Hepatic stellate cell (primary cell): ENCODE measurements at regions not wholly inside any gene's neighbourhood (a gene's known extent, or its start where the extent isn't known, plus 50 kb on each side); places are given as distances from the start of the nearest gene placed in this dataset.
A peak's percentile ranks its signal among the peaks of the same experiment; 100 is the strongest.

Experiments used
- DNase-seq: peaks from one replicate; pipeline ENCODE4 v3.0.0; 2011; ENCODE audit warnings: low spot score

DNA sequence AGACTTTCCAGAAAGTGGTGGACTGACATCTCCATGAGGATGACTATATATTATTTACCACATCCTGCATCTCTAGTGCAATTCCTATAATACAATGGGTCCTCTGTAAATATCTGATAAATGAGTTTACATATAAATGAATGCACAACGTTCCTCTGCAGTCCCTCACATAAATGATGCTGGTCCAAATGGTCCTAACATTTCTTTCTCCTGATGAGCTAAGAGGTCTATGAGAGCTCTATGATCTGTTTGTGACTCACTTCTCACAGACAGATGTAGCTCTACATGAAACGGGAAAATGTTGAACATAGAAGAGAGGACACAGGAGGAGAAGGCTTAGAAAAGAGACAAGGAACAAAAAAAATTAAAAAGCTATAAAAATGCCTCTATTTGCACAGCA is 201.2 kb upstream of the PIK3C3 start:
- DNase-seq = no peak

DNA sequence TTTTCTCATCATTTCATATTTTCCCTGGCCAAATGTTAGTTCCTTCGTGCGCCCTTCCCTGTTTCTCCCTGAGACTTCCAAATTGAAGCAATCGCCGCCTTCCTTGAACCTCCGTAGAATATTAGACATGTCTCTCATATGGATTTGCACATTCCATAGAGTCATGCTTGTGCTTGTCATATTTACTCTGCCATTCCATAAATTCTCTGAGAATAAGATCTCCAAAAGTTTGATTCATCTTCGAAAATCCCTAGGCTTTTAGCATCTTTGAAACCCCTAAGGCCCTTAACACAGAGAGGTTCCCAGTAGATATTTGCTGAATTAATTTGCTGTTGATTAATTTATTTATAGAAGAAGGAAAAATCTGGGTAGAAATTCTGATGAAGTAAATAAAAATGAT is 202.2 kb upstream of the PIK3C3 start:
- no peak for DNase-seq

DNA sequence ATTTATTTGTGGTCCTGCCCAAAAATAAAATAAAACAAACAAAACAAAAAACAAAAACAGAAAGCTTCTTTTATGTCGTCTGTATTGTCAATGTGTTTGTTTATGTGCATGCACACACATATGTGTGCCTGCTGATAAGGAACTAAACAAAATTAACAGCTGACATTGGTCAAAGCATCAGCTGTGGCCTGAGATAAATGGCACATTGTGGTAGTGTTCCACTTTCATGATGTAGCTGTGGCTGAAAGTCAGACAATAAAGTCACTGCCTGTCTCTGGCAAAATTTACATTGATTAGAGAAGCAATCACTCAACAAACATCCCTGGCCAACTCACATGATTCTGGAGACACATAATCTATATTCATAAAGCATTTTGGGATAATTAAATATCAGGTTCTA is 203.4 kb upstream of the PIK3C3 start:
- no peak for DNase-seq

DNA sequence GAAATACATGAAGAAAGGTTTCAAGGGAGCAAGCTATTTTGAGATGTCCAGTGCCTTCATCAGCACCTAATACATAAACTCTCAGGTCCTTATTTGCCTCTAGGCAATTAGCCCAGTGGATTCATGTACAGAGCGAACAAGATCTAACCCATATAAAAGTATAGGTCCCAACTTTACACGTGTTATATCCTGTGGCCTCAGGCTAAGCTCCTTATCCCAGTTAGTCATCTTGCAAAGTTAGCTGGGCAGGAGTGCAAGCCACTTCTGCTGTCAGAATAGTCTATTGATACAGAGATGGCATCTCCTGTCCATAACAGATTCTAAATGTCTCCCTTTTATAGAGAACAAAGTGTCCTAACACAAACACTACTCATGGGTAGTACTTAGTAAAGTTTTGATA is 203.9 kb upstream of the PIK3C3 start:
- DNase-seq = no peak

DNA sequence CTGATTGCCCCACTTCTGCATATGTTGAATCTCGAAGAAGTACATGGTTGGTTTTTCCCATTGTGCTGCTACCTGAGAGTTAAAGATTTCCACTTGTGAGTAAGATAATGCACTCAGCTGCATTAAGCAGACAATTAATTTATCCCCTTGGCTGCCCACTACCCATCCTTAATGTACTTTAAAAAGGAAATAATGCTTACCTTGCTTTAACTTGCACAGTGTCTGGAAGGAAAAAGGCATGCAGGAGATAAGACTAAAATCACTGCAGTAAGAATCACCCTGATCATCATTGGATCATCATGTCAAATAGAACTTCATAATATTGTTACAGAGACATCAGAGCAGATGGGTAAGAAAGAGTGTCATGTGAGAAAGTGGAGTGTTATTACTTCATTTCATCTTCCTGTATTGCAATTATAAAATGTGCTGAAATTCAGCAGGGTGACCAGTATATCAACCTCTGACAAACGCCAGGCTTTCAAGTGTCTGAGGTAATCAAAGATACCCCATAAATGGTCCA is 207.3 kb upstream of the PIK3C3 start:
- no peak for DNase-seq

DNA sequence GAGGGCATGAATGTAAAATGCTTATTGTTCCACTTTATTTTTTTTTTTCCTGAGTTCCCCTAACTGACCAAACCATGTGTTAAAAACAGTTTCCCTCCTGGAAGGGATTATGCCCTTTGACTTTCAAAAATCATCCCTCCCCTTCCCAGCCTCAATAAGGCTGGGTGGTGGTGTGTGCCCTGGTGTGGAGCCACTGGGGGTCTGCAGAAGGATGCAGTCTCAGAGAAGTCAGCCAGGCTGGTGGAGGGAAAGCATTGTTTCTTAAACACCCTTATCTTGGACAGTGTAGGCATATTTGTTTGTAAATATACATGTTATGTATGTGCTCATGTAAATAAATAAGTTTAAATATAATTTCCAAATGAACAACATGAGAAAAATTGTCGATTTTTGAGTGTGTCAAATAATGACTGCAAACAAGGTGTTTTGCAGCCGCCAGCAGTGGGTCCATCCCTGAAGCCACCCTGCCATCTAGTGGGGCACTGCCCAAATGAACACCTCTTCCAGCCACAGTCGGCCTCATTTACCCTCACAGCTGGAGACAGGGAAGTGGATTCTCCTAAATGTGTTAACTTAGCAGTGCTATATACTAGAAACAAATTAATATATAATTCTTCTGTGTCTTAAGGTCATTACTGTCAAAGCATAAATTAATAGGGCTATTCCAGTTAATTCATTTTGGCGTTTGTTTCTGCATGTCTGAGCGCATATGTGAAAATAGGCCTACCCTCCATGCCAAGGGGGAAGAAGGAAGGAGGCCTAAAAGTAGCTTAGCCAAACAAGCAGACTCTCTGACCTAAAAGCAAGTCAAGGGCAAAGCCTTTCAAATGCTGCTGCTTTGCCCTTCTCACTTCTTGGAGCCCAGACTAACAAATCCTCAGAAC is 209.6 kb upstream of the PIK3C3 start:
- DNase-seq = peak; percentile 5

DNA sequence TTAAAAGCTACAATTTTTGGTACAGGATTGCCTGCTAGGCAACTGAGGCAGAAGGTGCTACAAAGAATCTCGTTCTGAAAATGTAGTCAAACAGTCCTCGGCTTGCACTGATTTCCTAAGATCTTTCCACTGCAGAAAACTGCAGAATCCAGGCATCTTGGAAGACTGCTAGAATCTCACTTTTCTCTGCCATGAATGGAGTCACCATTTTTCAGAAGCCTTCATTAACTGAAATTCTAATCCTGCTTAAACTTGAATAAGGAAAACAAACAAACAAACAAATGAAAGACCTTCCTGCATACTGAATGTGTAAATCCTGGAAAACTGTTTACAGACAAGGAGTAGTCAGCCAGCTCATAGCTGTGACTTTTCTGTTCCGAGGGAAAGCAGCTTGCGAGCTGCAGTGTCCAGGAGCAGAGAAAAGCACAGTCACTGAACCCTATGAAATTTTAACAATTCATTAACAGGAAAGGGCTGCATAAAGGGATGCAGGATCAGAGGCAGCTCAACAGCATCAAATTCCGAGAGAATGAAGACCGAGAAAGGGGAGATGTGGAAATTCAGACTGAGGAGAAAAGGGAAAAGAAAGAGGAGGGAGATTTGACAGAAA is 210.5 kb upstream of the PIK3C3 start:
- DNase-seq = no peak

DNA sequence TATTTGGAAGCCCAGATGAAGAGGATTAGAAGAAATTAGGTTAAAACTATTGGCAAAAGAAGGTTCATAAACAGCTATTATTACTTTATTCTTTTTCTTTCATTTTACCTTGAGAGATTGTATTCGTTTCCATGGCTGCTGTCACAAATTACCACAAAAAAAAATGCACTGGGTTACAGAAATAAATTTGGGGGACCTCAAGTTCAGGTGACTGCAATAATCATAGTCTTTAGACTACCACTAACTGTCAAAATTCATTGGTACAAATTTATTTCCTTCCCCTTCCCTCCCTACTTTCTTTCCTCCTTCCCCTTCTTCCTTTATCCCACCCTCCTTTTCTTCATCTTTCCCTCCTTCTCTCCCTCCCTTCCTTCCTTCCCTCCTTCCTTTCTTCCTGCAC is 217.8 kb upstream of the PIK3C3 start:
- DNase-seq = no peak

DNA sequence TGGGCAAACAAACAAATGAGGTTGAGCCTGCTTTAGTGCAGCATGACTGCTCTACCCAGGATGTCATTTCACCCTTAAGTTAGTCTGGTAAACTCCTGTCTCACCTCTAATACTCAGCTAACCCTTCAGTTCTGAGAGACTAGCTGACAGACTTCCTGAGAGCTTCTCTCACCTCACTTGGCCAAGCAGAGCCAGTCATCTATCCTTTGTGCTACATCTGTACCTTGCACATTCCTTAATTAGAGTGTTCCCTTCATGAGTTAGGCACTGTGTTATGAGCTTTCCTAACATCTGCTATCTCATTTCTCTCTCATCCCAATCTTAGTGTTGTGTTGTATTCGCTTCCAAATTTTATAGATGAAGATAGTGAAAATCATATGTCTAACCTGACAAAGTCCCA is 220.1 kb upstream of the PIK3C3 start:
- DNase-seq = no peak

DNA sequence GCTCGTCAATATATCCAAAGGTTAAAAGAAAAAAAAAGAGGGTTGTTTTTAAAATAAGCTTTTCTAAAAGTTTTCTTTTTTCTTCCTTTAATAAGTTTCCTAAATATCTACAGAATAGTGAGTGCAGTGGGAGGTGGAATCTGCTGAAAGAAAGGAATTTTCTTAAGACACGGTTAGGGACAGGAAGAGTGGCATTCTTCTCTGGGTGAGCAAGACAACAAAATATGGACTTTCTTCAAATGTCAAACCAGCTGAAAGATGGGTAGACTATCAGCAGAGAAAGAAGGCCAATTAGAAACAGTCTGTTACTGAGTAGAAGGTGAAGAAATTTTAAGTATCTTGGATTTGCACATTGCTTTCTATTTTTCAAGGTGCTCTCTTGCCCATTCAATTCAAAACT is 222.7 kb upstream of the PIK3C3 start:
- DNase-seq = no peak

DNA sequence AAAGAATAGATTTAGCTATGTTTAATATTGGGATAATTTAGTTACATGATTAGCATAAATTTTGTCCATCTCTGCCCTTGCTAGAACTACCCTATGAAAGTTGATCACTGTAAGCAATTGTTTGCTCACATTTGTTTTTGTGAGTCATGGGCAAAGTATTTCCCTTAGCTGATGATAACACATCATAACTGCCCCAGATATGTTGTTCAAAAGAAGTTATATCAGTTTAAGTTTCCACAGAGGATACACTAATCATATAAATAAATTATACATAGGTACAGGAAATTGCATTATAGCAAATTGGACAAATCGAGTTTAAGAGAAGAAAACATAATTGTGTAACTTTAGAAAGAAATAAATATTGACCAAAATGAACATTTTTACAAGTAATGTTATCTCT is 223.2 kb upstream of the PIK3C3 start:
- DNase-seq = no peak

DNA sequence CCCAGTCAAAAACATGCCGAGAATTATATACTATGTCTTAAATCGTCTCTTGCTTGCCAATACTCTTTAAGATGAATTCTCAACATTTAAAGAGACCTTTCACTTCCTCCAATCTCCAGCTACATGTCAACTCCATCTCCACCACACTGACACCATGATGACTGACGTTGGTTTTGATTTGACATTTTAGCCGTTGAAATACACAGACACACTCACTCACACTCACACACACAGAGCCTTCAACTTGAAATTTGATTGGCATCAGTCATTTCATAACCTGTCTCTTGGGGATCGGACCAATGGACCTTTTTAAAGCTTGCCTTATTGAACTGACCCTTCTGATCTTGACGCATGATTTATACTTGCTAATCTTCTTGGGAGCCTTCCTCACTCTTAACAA is 230.8 kb upstream of the PIK3C3 start:
- DNase-seq = no peak

DNA sequence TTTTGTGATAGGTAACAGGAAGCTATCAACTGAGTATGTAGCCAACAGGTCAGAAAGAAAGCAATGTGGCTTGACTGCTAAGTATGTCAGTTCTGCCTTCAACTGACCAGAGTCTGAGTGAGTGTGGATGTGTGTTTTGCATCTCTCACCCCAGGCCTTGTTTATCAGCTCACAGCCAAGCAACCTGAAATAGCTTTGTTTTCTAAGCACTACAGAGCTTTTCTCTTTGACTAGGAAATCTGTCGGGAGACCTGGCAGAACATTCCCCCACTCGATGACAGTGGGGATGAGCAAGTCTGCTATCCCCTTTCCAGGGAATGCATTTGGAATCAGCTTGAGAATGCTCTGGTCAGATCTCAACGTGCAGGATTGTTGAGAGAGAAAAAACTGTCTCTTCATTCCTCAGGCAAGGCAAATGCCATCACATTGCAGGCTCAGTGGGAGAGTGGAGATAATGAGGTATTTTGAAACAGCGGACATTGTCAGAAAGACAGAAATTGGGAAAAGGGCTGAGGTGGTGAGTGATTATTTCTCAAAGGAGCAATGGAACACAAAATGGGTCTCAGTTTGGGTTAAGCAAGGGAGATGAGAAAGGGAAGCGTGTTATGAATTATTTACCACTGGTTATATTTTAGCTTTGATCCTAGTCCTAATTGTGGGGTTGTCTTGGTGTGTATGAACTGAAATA is 233.8 kb upstream of the PIK3C3 start:
- no peak for DNase-seq

DNA sequence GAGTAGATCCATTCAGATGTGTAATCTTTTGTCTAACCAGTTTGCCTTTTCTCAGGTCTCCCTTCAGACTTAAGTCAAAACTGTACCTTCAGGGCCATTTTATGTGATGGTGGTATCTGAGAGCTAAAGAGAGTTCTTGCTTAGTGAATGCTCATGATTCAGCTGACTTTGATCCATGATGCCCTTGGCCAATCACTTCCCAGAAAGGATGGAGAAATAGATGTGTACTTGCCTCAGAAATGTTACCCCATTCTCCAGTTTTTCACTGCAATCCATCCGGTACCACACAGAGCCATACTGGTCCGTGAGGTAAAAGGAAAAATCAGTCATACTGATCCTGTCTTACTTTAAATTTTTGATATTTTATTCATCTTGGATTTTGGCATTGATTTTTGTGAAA is 234.8 kb upstream of the PIK3C3 start:
- DNase-seq = no peak

DNA sequence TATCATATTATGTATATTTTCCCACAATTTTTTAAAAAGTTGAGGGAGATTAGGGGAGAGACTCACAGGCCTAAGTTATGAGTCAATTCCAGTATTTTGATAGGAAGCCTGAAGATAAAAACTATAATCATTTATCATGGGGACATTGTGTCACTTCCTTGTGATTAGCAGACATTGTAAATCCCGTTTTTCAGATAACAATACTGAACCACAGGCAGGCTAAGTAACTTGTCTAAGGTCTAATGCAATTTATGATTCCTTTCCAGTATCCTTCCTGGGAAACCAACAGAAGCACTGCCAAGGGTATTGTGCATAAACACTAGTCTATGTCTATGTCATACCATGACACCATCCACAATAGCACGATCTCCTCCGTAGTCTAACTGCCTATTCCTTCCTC is 235.2 kb upstream of the PIK3C3 start:
- DNase-seq = no peak

DNA sequence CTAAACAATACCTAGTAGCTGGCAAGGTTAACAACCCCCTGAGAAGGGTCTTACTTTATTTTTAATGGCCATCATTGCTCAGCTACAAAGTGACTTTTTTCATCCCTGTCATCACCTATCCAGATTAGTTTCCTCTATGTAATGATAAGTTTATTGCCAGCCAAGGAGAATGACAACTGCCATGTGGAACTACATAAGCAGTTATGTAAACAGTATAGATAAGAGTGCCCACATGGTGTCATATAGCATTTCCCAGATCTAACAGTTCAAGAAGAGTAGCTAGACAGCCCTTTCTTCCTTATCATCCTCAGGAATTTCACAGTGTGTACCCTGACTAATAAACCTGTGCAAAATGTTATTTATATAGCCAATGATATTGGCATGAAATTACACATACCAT is 240.2 kb upstream of the PIK3C3 start:
- DNase-seq = no peak

DNA sequence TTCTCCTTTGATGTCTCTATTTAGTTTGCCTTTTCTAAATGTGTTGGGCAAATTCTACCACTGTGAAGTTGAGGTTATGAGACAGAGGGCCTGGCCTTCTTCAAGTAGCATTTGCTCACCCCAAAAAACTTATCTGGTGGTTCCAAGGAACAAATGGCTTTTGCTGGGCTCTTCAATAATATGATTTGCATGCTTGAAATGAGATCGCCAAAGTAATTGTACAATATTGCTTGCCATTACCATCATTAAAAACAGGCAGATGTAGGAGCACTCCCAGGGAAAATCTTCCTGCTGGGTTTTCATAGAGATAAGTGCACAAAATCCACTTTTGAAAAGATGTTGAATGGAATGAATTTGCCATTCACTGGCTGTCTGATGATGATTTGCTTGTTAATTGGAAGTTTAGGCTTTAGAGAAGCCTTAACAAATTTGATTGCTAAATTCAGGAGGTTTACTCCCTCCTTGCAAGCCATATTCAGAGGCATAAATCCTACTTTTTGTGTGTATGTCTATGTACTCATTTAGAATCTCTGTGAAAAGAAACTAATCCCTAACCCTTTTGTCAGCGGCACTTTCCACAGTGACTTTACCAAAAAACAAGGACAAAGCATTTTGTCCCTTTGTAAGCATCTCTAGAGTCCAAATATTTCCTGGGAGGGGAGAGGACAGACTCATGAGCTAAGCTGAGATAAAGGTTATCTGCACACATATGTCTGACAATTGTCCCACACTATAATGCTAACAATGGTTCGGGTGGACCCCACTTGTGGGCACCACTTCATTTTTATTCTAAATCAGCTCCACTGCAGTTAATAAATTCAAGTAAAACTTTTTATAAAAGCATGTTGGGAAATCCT is 240.8 kb upstream of the PIK3C3 start:
- no peak for DNase-seq

DNA sequence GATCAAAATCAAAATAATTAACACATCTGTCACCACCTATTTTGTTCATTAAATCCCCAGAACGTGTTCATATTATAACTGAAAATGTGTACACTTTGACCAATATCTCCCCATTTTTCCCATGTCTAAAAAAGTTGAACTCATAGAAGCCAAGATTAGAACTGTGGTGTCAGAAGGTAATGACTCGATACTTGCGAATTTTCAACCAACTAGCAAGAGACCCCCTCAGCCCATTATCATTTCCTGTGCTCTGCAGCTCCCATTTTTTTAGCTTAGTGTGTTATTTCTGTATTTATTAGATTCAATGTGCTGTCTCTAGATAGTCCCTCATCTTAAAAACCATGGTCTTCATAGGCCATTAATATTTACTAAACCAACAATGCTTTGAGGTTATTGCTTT is 248.7 kb upstream of the PIK3C3 start:
- DNase-seq = no peak

DNA sequence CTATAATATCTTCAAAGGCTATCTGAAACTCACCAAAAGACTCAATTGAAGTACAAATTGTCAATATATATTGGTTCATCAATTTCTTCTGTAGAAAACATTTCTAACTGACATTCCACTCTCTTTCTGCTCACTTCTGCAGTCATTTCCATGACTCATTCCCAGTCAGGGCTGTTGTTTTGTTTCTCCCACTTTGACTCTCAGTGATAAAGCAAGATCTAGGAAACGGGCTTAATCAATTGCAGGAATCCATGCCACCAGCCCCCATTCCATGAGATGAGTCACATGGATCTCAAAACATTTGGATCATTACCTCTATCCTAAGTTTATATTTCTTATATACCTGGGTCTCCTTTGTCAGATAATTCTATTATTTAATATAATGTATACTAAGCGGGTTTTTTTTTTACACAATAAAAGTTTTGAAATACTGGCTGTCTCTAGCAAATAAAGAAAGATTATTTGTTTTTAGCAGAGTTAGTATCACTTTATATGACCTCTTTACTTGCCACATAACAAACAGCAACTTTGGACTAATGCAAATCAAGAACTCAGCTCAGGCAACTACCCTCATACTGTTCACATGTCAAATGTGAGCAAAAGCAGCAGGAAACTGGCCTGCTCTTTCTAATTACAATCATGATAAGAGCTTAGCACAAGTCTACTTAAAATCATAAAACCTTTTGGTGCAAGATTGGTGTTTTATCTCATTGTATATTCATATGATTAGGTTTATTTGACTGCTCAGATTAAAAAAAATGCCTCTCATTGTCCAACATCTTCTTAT is 251.1 kb upstream of the PIK3C3 start:
- no peak for DNase-seq

DNA sequence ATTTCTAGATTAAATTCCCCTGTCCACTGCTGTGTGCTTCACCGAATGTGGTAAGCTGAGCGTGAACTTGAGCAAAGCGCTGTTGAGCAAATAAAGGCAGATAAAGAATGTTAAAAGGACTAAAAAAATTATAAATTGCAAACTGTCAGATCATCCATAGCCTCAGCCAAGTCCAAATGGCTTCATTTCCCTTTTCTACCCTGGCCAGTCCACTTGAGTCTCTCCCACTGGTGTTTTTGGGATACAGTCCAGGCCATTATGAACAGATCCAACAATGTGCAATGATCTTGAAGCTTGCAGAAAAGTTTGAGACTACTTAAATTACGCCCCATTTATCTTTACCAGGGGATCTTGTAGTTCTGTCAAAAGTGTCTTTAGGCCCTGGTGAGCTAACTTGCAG is 254.6 kb upstream of the PIK3C3 start:
- DNase-seq = no peak

DNA sequence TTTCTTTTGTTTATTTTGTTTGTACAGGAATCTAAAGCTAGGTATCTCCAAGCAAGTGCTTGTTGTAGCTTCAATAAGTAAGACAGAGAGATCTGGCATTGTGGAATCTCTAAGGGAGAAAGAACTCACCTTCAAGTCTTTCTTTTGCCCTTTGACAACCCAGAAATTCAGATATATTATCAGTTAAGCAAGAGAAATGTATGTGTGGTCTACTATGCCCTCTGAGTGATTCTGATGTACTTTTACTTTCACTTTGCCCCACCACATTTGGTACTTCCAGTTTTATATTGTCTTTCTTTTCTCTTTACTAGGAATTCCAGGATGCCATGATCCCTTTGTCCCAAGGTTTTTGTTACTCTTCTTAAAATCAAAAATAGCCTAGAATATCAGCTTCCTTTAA is 259.6 kb upstream of the PIK3C3 start:
- DNase-seq = no peak
